ENCODE measurements at regions not wholly inside any gene's neighbourhood (a gene's known extent, or its start where the extent isn't known, plus 50 kb on each side); places are given as distances from the start of the nearest gene placed in this dataset.

- TF ChIP-seq NFIC (IDR thresholded peaks at IDR 0.05; ENCODE audit: low read length) (no peak), MTA3 (CRISPR knock-in tag; IDR thresholded peaks at IDR 0.05) (no peak), CTCF (CRISPR knock-in tag; IDR thresholded peaks at IDR 0.05) (no peak)
Observed at GRCh38 chr9:571066-571465, 270.4 kb upstream of the DMRT1 start.

Measured in HepG2 (cell line).